Liver (tissue), 3 donors: ENCODE measurements at regions not wholly inside any gene's neighbourhood (a gene's known extent, or its start where the extent isn't known, plus 50 kb on each side); places are given as distances from the start of the nearest gene placed in this dataset.
"Not testable (repeated sequence)": the region's sequence is repeated elsewhere in the genome, so short reads cannot be mapped to it uniquely, and the experiment has no call there.

Experiments used
- CTCF ChIP-seq: fragments of 150-350 bp; IDR thresholded peaks from 2 replicates; pipeline ENCODE4 v1.5.1; 2017; ENCODE audit warnings: improper control_type of control experiment, low read depth, low read length; ENCODE audit not compliant: missing input control
- GABPA ChIP-seq, 2 donors: IDR thresholded peaks in 1 of 2; conservative IDR thresholded peaks in 1 of 2; 2 replicates each; pipeline ENCODE4 v1.6.1; 2016; ENCODE audit warnings: antibody characterized with exemption in 2 of 2, mild to moderate bottlenecking in 1 of 2, moderate library complexity in 1 of 2
- donor health status: healthy.
- donor health status: healthy.

GRCh38 chr5:122669709-122670108, 105.2 kb upstream of the SNX2 start:
- not testable (repeated sequence) for TF ChIP-seq CTCF; GABPA (IDR thresholded peaks at IDR 0.05 in 1 of 2, conservative IDR thresholded peaks at IDR 0.05 in 1 of 2)
